ENCODE measurements at regions not wholly inside any gene's neighbourhood (a gene's known extent, or its start where the extent isn't known, plus 50 kb on each side); places are given as distances from the start of the nearest gene placed in this dataset.

DNA sequence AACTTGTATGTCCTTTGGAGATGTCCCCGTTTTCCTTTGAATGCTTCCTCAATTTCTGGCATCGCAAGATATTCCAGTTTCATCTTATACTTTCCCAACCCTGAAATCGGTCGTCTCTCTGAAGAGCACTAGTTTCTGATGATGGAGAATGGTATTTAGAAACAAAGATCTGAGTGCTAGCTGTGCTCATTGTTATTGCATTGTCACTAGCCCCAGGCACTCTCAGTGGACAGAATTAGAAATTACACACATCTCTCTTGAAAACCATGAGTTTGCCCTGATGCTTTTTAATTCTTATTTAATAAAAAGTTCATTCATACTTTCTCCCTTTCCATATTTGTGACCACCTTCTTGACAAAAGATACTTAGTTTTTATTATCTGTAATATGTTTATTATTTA is 67.7 kb downstream of the C9orf152 start:
- no peak for DNase-seq (ENCODE audit: low read depth, low spot score)

DNA sequence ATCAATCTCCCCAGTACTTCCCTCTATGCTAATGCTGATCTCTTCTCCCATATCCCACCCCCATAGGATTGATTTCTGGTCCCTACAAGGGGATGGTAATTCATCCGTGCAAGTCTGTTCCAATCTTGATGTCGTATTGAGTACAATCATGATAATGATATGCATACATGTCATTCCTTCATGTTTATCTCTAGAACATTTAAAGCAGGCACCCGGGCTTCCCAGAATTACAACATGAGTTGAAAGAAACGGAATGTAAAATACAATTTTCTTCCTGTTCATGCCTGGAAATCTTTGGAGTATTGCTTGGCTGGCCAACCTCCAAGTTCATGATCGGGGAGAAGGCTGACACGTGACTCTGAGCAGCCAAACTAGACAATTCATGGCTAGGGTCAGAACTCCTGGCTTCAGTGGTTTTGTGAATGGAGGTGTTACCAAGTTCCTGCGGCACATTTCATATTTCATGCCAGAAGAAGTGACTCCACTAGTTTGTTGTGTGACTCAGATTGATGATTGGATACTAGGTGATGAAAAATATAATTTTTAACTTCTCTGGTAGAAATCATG is 66.6 kb downstream of the C9orf152 start:
- no peak for DNase-seq (ENCODE audit: low read depth, low spot score)

- no peak for DNase-seq (ENCODE audit: low read depth, low spot score)
Measured at GRCh38 chr9:110142253-110142652, 65.7 kb downstream of the C9orf152 start.

DNA sequence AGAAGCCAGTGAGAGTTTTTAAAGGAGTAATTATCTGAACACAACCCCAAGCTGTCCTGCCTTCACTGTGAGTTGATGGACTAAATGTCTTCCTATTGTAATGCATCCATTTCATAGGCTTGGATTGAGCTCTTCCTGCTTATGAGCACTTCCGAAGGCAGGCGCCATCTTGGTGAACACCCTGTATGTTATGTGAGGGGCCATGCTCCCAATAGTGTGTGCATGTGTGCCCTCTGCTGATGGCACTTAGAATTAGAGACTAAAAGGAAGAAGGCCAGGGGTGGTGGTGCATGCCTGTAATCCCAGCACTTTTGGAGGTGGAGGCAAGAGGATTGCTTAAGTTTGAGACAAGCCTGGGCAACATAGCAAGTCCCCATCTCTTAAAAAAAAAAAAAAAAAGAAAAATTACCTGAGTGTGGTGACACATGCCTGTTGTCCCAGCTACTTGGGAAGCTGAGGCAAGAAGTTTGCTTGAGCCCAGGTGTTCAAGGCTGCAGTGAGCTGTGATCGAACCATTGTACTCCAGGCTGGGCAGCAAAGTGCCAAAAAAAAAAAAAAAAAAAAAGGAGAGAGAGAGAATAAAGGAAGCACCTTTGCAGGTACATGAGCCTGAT is 65.0 kb downstream of the C9orf152 start:
- DNase-seq (ENCODE audit: low read depth, low spot score): no peak

DNA sequence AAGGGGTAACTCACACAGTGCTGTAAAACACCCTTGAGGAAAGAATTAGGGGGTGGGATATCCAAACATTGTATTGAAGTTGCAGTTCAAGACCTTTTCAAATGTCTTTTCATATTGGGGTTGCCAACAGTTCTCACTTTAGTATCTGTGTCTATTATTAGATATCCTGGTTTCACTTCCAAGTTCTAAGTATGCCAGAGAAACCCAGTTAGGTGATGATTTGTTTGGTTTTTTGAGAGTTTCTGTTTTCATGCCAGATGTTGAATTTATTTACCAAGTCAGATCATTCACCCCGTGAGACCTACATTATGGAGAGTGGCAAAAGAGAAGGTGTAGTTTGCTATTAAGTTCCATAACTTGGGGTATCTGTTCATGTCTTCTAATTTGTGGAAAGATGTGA is 64.5 kb downstream of the C9orf152 start:
- no peak for DNase-seq (ENCODE audit: low read depth, low spot score)

GRCh38 chr9:110143950-110144545 is 63.9 kb downstream of the C9orf152 start:
- DNase-seq (ENCODE audit: low read depth, low spot score): no peak

GRCh38 chr9:110146373-110146772 is 61.6 kb downstream of the C9orf152 start:
- DNase-seq (ENCODE audit: low read depth, low spot score): no peak

- peak; percentile 26 for DNase-seq (ENCODE audit: low read depth, low spot score)
Measured at GRCh38 chr9:110148384-110148783, 59.6 kb downstream of the C9orf152 start.

DNA sequence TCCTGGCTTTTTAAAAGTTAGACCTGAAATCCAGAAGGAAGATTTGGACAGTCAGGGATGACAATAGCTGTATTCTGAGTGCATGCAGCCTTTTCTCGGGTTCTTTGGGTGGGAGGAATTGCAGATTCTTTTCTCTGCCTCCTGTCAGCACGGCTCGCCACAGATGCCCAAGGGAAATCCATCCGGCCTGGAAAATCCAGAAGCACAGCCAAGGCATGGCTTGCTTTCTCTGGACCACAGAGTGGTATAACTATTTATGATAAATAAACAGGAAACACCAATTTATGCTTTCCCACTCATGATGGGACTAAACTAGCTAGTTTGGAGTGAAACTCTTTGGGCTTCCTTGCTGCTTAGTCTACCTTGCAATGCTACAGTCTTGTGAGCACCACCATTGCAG is 59.1 kb downstream of the C9orf152 start:
- no peak for DNase-seq (ENCODE audit: low read depth, low spot score)

All from activated CD4-positive, CD25-positive, alpha-beta regulatory T cell treated with anti-CD3 and anti-CD28 coated beads, Interleukin-2, amount 50 U/mL, for 16 hours (primary cell).